Pancreas (tissue), 10 donors: ENCODE measurements at regions not wholly inside any gene's neighbourhood (a gene's known extent, or its start where the extent isn't known, plus 50 kb on each side); places are given as distances from the start of the nearest gene placed in this dataset.

Source experiments
- ATAC-seq, 4 donors: fragments of 200-7000 bp; cut with Tn5 transposase; one replicate each; pipeline versions ENCODE4 v1.8.0 to v1.9.1; 2020; ENCODE audit warnings: mild to moderate bottlenecking in 4 of 4, moderate library complexity in 4 of 4
- DNase-seq, 6 donors: peaks; one replicate each; pipeline ENCODE4 v3.0.0-alpha.2; 2020
- FAIRE-seq: peaks from 2 replicates; lab custom pipeline; 2012; peaks lifted over from hg19 to GRCh38; lab: Jason Lieb, UNC
- H3K27ac ChIP-seq, 4 donors: fragments of 200-600 bp; sonication (generic); 1 replicate in 3 of 4; 2 replicates in 1 of 4; pipeline versions ENCODE4 v1.5.0 to v1.8.0; 2020
- H3K27me3 ChIP-seq, 4 donors: fragments of 200-600 bp; one replicate each; pipeline ENCODE4 v1.8.0; 2021
- H3K36me3 ChIP-seq, 3 donors: fragments of 200-600 bp; sonication (generic) in 1 of 3; one replicate each; pipeline versions ENCODE4 v1.5.0 to v1.8.0; 2020 to 2021
- H3K4me1 ChIP-seq, 3 donors: fragments of 200-600 bp; one replicate each; pipeline ENCODE4 v1.8.0; 2021
- H3K4me3 ChIP-seq, 4 donors: fragments of 200-600 bp; sonication (generic) in 2 of 4; one replicate each; pipeline versions ENCODE4 v1.5.0 to v1.8.0; 2020 to 2021
- H3K9me3 ChIP-seq, 4 donors: fragments of 200-600 bp; one replicate each; pipeline ENCODE4 v1.8.0; 2021
- CTCF ChIP-seq, 4 donors: fragments of 200-600 bp; sonication (generic) in 3 of 4; IDR thresholded peaks; one replicate each; pipeline versions ENCODE4 v1.5.0 to v1.8.0; 2021; ENCODE audit warnings: antibody characterized with exemption in 4 of 4
- WGBS, 2 donors: extraction: QIAGEN DNeasy Blood & Tissue Kit; methylation state at CpG; one replicate each; pipeline ENCODE4 v1.1.7; 2013; 5-methylcytosine and 5-hydroxymethylcytosine counted together
- intact Hi-C, 3 donors: fragments of 100-400 bp; cut with DNase I; formaldehyde crosslinking; loops; one replicate each; pipeline versions ENCODE4 v1.11.1 to v1.14.2; 2022
- donor health status: healthy with polysubstance abuse.
- donor health status: DM: no; HTN: no; CAD: no; lungs with moderate emphysema.
- donor health status: DM: no; HTN: no; CAD: no.
- donor health status: control.
- donor health status: control.
- donor health status: Bipolar disorder and iron deficiency.
- donor health status: DM: yes; HTN: yes; CAD: no.
- donor health status: DM: no; HTN: no; CAD: no.
- donor health status: DM: no; HTN: no; CAD: no.
- donor health status: DM: yes; HTN: yes; CAD: no.

DNA sequence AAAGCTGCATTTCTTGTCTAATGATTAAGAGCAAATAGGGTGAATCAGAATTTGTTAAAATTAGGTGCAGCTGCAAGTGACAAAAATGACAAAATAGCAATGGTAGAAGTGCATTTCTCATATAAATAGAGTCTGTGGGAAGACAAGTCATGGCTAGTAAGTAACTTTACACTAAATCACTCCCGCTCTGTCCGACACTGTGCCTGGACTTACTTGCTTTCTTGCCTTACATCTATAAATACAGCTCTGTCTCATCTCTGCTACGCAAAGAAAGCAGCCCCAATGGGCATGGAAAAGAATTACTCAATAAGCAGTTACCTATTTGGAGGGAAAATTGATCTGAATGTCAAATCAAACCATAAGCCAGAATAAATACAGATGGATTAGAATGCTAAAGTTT is 245.4 kb upstream of the KRR1 start:
- no peak for TF ChIP-seq CTCF (IDR thresholded peaks at IDR 0.05)
- WGBS, 2 donors, result 98 to 99% methylated on average over 3 of the region's 3 CpGs
- H3K9me3 ChIP-seq, result no peaks in the 10 kb centered on the region
- no peaks in the 10 kb centered on the region for H3K27me3 ChIP-seq
- FAIRE-seq, result no peak
- H3K36me3 ChIP-seq, result no peaks in the 10 kb centered on the region
- H3K4me1 ChIP-seq, result peaks cover 0 to 2% (median 0%) of the 10 kb centered on the region in 3 donors
- DNase-seq, result no peak
- ATAC-seq, result no peak
- H3K4me3 ChIP-seq, result no peak overlapping the region
- intact Hi-C loops, result no loop called here
- no peak overlapping the region for H3K27ac ChIP-seq

DNA sequence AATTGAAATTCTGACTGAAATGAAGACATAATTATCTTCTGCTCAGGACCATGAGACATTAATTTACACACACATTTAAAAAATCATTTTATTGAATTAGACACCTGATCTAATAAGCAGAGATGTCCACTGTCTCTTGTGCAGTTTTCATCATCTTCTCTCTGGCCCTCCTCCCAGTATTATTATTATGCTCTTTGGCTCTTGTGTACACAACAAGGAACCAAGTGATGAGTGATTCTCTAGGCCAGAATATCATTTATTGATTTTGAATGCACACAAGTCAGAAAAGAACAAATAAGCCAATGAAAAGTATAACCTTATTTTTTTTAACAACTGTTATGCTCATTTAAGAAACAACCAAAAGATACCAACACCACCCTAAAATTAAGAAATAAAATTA is 244.7 kb upstream of the KRR1 start:
- FAIRE-seq, result no peak
- intact Hi-C loops, result no loop called here
- H3K36me3 ChIP-seq, result no peaks in the 10 kb centered on the region
- H3K9me3 ChIP-seq, result no peaks in the 10 kb centered on the region
- no peak overlapping the region for H3K4me3 ChIP-seq
- no peak for ATAC-seq
- TF ChIP-seq CTCF (IDR thresholded peaks at IDR 0.05), result no peak
- no peaks in the 10 kb centered on the region for H3K27me3 ChIP-seq
- H3K4me1 ChIP-seq, result peaks cover 0 to 9% (median 4%) of the 10 kb centered on the region in 3 donors
- no peak for DNase-seq
- no peak overlapping the region for H3K27ac ChIP-seq

DNA sequence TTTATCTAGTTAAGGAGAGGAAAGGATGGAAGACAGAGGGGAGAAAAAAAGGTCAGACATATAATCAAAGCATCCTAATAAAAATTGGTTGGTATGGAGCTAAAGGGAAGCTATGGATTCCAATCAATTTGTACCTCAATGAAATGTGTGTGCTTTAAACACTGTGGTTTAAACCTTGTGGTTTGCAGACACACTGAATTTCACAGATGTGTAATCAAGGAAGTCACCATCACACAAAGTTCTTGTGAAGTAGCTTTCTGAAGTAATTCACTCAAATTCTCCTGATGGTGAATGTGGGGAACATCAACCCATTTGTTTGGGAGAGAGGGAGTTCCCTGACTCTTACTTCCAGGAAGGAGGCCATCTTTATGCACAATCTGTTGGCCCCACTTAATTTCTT is 243.3 kb upstream of the KRR1 start:
- no peak for FAIRE-seq
- intact Hi-C loops, result no loop called here
- H3K4me1 ChIP-seq, result peaks cover 0 to 16% (median 12%) of the 10 kb centered on the region in 3 donors

DNA sequence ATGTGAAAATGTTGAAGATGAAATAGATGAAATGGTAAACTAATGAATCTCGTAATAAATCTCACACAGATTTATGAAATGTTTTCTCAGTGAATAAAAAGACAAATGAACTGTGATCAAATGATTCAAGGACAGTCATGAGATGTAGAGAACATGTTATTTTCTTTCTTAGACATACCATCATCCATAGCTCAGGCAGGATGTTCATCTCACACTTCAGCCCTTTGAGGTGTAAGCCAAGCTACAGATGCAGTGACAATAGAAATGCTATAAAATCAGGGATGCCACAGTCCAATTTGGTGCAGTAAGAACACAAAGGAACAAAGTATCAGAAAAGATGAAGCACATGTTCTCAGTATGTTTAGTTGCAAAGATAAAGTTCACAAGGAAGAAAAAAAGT is 242.7 kb upstream of the KRR1 start:
- FAIRE-seq, result no peak
- WGBS, 2 donors, result 91 to 92% methylated on average over 1 of the region's 1 CpG

More for the DNA sequence above, 243.3 kb upstream of the KRR1 start:
- Histone ChIP-seq H3K27ac (no peak overlapping the region), H3K9me3 (no peaks in the 10 kb centered on the region), H3K36me3 (no peaks in the 10 kb centered on the region), H3K4me3 (no peak overlapping the region), H3K27me3 (no peaks in the 10 kb centered on the region)
- no peak for ATAC-seq
- no peak for TF ChIP-seq CTCF (IDR thresholded peaks at IDR 0.05)
- DNase-seq, result no peak

More for the DNA sequence above, 242.7 kb upstream of the KRR1 start:
- H3K4me1 ChIP-seq, result peaks cover 0 to 16% (median 12%) of the 10 kb centered on the region in 3 donors
- intact Hi-C loops, result no loop called here
- no peak overlapping the region for H3K27ac ChIP-seq
- H3K36me3 ChIP-seq, result no peaks in the 10 kb centered on the region
- no peaks in the 10 kb centered on the region for H3K27me3 ChIP-seq
- TF ChIP-seq CTCF (IDR thresholded peaks at IDR 0.05), result no peak
- no peak for ATAC-seq
- H3K4me3 ChIP-seq, result no peak overlapping the region
- no peaks in the 10 kb centered on the region for H3K9me3 ChIP-seq
- DNase-seq, result no peak
